ENCODE measurements at regions not wholly inside any gene's neighbourhood (a gene's known extent, or its start where the extent isn't known, plus 50 kb on each side); places are given as distances from the start of the nearest gene placed in this dataset.

- TF ChIP-seq, protein P1, sequence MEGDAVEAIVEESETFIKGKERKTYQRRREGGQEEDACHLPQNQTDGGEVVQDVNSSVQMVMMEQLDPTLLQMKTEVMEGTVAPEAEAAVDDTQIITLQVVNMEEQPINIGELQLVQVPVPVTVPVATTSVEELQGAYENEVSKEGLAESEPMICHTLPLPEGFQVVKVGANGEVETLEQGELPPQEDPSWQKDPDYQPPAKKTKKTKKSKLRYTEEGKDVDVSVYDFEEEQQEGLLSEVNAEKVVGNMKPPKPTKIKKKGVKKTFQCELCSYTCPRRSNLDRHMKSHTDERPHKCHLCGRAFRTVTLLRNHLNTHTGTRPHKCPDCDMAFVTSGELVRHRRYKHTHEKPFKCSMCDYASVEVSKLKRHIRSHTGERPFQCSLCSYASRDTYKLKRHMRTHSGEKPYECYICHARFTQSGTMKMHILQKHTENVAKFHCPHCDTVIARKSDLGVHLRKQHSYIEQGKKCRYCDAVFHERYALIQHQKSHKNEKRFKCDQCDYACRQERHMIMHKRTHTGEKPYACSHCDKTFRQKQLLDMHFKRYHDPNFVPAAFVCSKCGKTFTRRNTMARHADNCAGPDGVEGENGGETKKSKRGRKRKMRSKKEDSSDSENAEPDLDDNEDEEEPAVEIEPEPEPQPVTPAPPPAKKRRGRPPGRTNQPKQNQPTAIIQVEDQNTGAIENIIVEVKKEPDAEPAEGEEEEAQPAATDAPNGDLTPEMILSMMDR (IDR thresholded peaks at IDR 0.05; ENCODE audit: low read depth, low read length, missing control alignments): no peak
- H3K4me3 ChIP-seq (replicated peaks; ENCODE audit: low read depth, low read length): no peak overlapping the region
- DNase-seq (ENCODE audit: extremely low read depth, low read depth): no peak
Observed at GRCh38 chr1:57976216-57976615, 552.4 kb upstream of the DAB1 start.

DNA sequence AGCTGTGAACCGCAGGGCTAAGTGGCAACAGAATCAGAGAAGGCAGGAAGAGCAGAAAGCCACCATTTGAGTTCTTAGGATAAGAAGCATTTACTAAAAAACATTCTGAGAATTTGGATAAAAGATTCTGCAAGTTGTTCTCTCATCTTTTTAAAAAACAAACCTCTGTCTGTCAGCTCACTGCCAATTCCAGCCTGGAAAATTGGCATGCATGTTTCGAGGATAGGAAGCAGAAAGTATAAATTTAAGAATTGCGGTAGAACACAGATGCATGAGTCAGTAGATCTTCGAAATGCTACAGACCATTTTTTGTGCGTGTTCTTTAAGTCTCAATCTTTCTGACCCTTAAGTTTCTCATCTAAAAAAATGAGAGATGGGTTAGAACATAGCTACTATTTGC is 544.5 kb upstream of the DAB1 start:
- TF ChIP-seq, protein P1 (IDR thresholded peaks at IDR 0.05; ENCODE audit: low read depth, low read length, missing control alignments): no peak
- no peak overlapping the region for H3K4me3 ChIP-seq (replicated peaks; ENCODE audit: low read depth, low read length)

GRCh38 chr1:57966751-57967406 is 543.0 kb upstream of the DAB1 start:
- TF ChIP-seq, protein P1 (IDR thresholded peaks at IDR 0.05; ENCODE audit: low read depth, low read length, missing control alignments): no peak
- H3K4me3 ChIP-seq (replicated peaks; ENCODE audit: low read depth, low read length): no peak overlapping the region
- no peak for DNase-seq (ENCODE audit: extremely low read depth, low read depth)

More for the DNA sequence above, 544.5 kb upstream of the DAB1 start:
- no peak for DNase-seq (ENCODE audit: extremely low read depth, low read depth)

- TF ChIP-seq, protein P1 (IDR thresholded peaks at IDR 0.05; ENCODE audit: low read depth, low read length, missing control alignments): no peak
- no peak for DNase-seq (ENCODE audit: extremely low read depth, low read depth)
- no peak overlapping the region for H3K4me3 ChIP-seq (replicated peaks; ENCODE audit: low read depth, low read length)
Observed at GRCh38 chr1:57966340-57966739, 542.5 kb upstream of the DAB1 start.

- no peak for DNase-seq (ENCODE audit: extremely low read depth, low read depth)
- TF ChIP-seq, protein P1 (IDR thresholded peaks at IDR 0.05; ENCODE audit: low read depth, low read length, missing control alignments): no peak
- H3K4me3 ChIP-seq (replicated peaks; ENCODE audit: low read depth, low read length): no peak overlapping the region
Observed at GRCh38 chr1:57963581-57963980, 539.7 kb upstream of the DAB1 start.

- DNase-seq (ENCODE audit: extremely low read depth, low read depth): no peak
- TF ChIP-seq, protein P1 (IDR thresholded peaks at IDR 0.05; ENCODE audit: low read depth, low read length, missing control alignments): no peak
- H3K4me3 ChIP-seq (replicated peaks; ENCODE audit: low read depth, low read length): no peak overlapping the region
Observed at GRCh38 chr1:57959531-57960241, 535.8 kb upstream of the DAB1 start.

Data from HFF-Myc (cell line).